PFSK-1 (cell line): ENCODE measurements at regions not wholly inside any gene's neighbourhood (a gene's known extent, or its start where the extent isn't known, plus 50 kb on each side); places are given as distances from the start of the nearest gene placed in this dataset.

Experiments used
- FOXP2 ChIP-seq: optimal IDR thresholded peaks from 2 replicates; pipeline ENCODE3; 2011; ENCODE audit warnings: borderline replicate concordance, control low read depth, inconsistent platforms; ENCODE audit not compliant: insufficient read depth; ENCODE audit errors: extremely low read length, extremely low read depth
- POLR2AphosphoS5 ChIP-seq: IDR thresholded peaks from 2 replicates; pipeline ENCODE4 v1.6.1; 2012; ENCODE audit warnings: low read depth, mild to moderate bottlenecking, control low read depth, low read length, moderate library complexity
- REST ChIP-seq, 2 experiments: IDR thresholded peaks; 2 replicates each; pipeline versions ENCODE4 v1.6.1 to v1.8.0; 2011 to 2012; ENCODE audit warnings: low read depth in 2 of 2, low read length in 2 of 2, control low read depth in 1 of 2, inconsistent platforms in 1 of 2, mild to moderate bottlenecking in 1 of 2, moderate library complexity in 1 of 2; ENCODE audit not compliant: insufficient read depth in 1 of 2
- SIN3A ChIP-seq: IDR thresholded peaks from 2 replicates; pipeline ENCODE4 v1.6.1; 2012; ENCODE audit warnings: mild to moderate bottlenecking, low read length, moderate library complexity, borderline replicate concordance; ENCODE audit not compliant: insufficient read depth
- TAF1 ChIP-seq: IDR thresholded peaks from 2 replicates; pipeline ENCODE4 v1.6.1; 2012; ENCODE audit warnings: low read length, control low read depth, borderline replicate concordance; ENCODE audit not compliant: insufficient read depth

- TF ChIP-seq SIN3A = no peak
- TF ChIP-seq REST (IDR thresholded peaks at IDR 0.05; ENCODE audit: insufficient read depth in 1 of 2, low read depth in 2 of 2, low read length in 2 of 2) = 0 out of 4 replicates have a peak, but pooled peaks of 1 of the 2 experiments have one; percentile 11
These were observed 512.4 kb upstream of the TMPO start for GRCh38 chr12:98002887-98003493.

GRCh38 chr12:98007963-98008362, 507.4 kb upstream of the TMPO start:
- TF ChIP-seq SIN3A = no peak
- no peak for TF ChIP-seq POLR2AphosphoS5
- no peak for TF ChIP-seq REST (IDR thresholded peaks at IDR 0.05; ENCODE audit: insufficient read depth in 1 of 2, low read depth in 2 of 2, low read length in 2 of 2)
- no peak for TF ChIP-seq FOXP2
- no peak for TF ChIP-seq TAF1

- no peak for TF ChIP-seq TAF1
- no peak for TF ChIP-seq POLR2AphosphoS5
- TF ChIP-seq REST (IDR thresholded peaks at IDR 0.05; ENCODE audit: insufficient read depth in 1 of 2, low read depth in 2 of 2, low read length in 2 of 2) = no peak
- TF ChIP-seq FOXP2 = no peak
- TF ChIP-seq SIN3A = no peak
These were observed 501.8 kb upstream of the TMPO start for GRCh38 chr12:98013560-98013959.

GRCh38 chr12:98018836-98019235, 496.6 kb upstream of the TMPO start:
- TF ChIP-seq SIN3A (no peak), FOXP2 (no peak), REST (IDR thresholded peaks at IDR 0.05; ENCODE audit: insufficient read depth in 1 of 2, low read depth in 2 of 2, low read length in 2 of 2) (no peak), TAF1 (no peak), POLR2AphosphoS5 (no peak)

- TF ChIP-seq FOXP2 (no peak), SIN3A (no peak), POLR2AphosphoS5 (no peak), TAF1 (no peak), REST (IDR thresholded peaks at IDR 0.05; ENCODE audit: insufficient read depth in 1 of 2, low read depth in 2 of 2, low read length in 2 of 2) (no peak)
These were observed 495.0 kb upstream of the TMPO start for GRCh38 chr12:98020376-98020775.
